Lung (tissue), 11 donors: ENCODE measurements at regions not wholly inside any gene's neighbourhood (a gene's known extent, or its start where the extent isn't known, plus 50 kb on each side); places are given as distances from the start of the nearest gene placed in this dataset.
A peak's percentile ranks its signal among the peaks of the same experiment; 100 is the strongest.

Source experiments
- ATAC-seq: fragments of 200-7000 bp; cut with Tn5 transposase; one replicate; pipeline ENCODE4 v1.9.1; 2020; ENCODE audit warnings: moderate number of reproducible peaks; ENCODE audit not compliant: insufficient read depth, low FRiP score
- DNase-seq, 3 donors: peaks; one replicate each; pipeline ENCODE4 v3.0.0-alpha.2; 2013 to 2017
- H3K27ac ChIP-seq, 2 donors: one replicate each; pipeline ENCODE4 v1.5.1; 2013; ENCODE audit warnings: mild to moderate bottlenecking in 2 of 2, moderate library complexity in 2 of 2, control low read depth in 1 of 2, inconsistent platforms in 1 of 2, low read depth in 1 of 2, low read length in 1 of 2
- H3K27me3 ChIP-seq, 3 donors: one replicate each; pipeline ENCODE4 v1.5.1; 2013; ENCODE audit warnings: low read length in 2 of 3; ENCODE audit not compliant: control insufficient read depth in 3 of 3, insufficient read depth in 3 of 3
- H3K36me3 ChIP-seq, 4 donors: one replicate each; pipeline ENCODE4 v1.5.1; 2013; ENCODE audit warnings: low read length in 4 of 4, mild to moderate bottlenecking in 1 of 4, moderate library complexity in 1 of 4; ENCODE audit not compliant: control insufficient read depth in 4 of 4, insufficient read depth in 4 of 4
- H3K4me1 ChIP-seq, 5 donors: one replicate each; pipeline ENCODE4 v1.5.1; 2013; ENCODE audit warnings: low read length in 5 of 5, mild to moderate bottlenecking in 2 of 5, moderate library complexity in 1 of 5; ENCODE audit not compliant: control insufficient read depth in 5 of 5, insufficient read depth in 5 of 5
- H3K4me3 ChIP-seq: one replicate; pipeline ENCODE4 v1.5.1; 2013; ENCODE audit warnings: mild to moderate bottlenecking, control low read depth, moderate library complexity
- H3K9ac ChIP-seq, 2 donors: one replicate each; pipeline ENCODE4 v1.5.1; 2013; ENCODE audit warnings: low read length in 2 of 2, control low read depth in 1 of 2; ENCODE audit not compliant: insufficient read depth in 1 of 2
- H3K9me3 ChIP-seq, 4 donors: one replicate each; pipeline ENCODE4 v1.5.1; 2013; ENCODE audit warnings: low read length in 3 of 4, mild to moderate bottlenecking in 1 of 4, moderate library complexity in 1 of 4; ENCODE audit not compliant: control insufficient read depth in 4 of 4, insufficient read depth in 3 of 4
- CTCF ChIP-seq: IDR thresholded peaks from 2 replicates; pipeline ENCODE4 v1.5.1; 2012; ENCODE audit warnings: mild to moderate bottlenecking; ENCODE audit errors: control extremely low read depth, extremely low read depth
- WGBS, 2 donors: extraction: QIAGEN DNeasy Blood & Tissue Kit; methylation state at CpG; one replicate each; pipeline ENCODE4 v1.1.7; 2013; 5-methylcytosine and 5-hydroxymethylcytosine counted together
- donor health status: control.
- donor health status: control.
- donor health status: Bipolar disorder and iron deficiency.
- donor health status: healthy.
- donor health status: DM: yes; HTN: yes; CAD: no.

- Histone ChIP-seq H3K4me1 (peaks cover 0 to 3% (median 0%) of the 10 kb centered on the region in 5 donors), H3K4me3 (no peak overlapping the region), H3K9me3 (peaks cover 0 to 9% (median 1%) of the 10 kb centered on the region in 4 donors), H3K36me3 (no peaks in the 10 kb centered on the region), H3K9ac (no peak overlapping the region), H3K27me3 (no peaks in the 10 kb centered on the region), H3K27ac (no peak overlapping the region)
- WGBS, 2 donors: 4 to 18% methylated on average over 1 of the region's 1 CpG
- no peak for ATAC-seq
- TF ChIP-seq CTCF: no peak
- no peak for DNase-seq
Measured at GRCh38 chr13:59384154-59384553, 779.6 kb downstream of the DIAPH3 start.

- 23 to 24% methylated on average over 2 of the region's 2 CpGs for WGBS, 2 donors
- DNase-seq: peak; percentile 58 to 87 (median 79)
Measured at GRCh38 chr13:59391696-59392095, 772.0 kb downstream of the DIAPH3 start.

GRCh38 chr13:59392328-59392727, 771.4 kb downstream of the DIAPH3 start:
- no peak overlapping the region for H3K27ac ChIP-seq
- no peak for TF ChIP-seq CTCF
- H3K4me1 ChIP-seq: peaks cover 0 to 1% (median 0%) of the 10 kb centered on the region in 5 donors
- H3K4me3 ChIP-seq: no peak overlapping the region
- no peak for ATAC-seq
- no peak for DNase-seq
- H3K9me3 ChIP-seq: peaks cover 0 to 5% (median 2%) of the 10 kb centered on the region in 4 donors
- no peaks in the 10 kb centered on the region for H3K36me3 ChIP-seq
- H3K9ac ChIP-seq: no peak overlapping the region
- no peaks in the 10 kb centered on the region for H3K27me3 ChIP-seq

More at GRCh38 chr13:59391696-59392095, 772.0 kb downstream of the DIAPH3 start:
- Histone ChIP-seq H3K9ac (no peak overlapping the region), H3K9me3 (peaks cover 0 to 9% (median 2%) of the 10 kb centered on the region in 4 donors), H3K36me3 (no peaks in the 10 kb centered on the region), H3K27me3 (no peaks in the 10 kb centered on the region), H3K27ac (no peak overlapping the region), H3K4me1 (peaks cover 0 to 1% (median 0%) of the 10 kb centered on the region in 5 donors), H3K4me3 (no peak overlapping the region)
- TF ChIP-seq CTCF: peak; percentile 50
- ATAC-seq: peak; percentile 77

GRCh38 chr13:59394496-59394895, 769.2 kb downstream of the DIAPH3 start:
- no peak overlapping the region for H3K9ac ChIP-seq
- no peak overlapping the region for H3K4me3 ChIP-seq
- no peak for ATAC-seq
- H3K27ac ChIP-seq: no peak overlapping the region
- no peaks in the 10 kb centered on the region for H3K27me3 ChIP-seq
- H3K36me3 ChIP-seq: no peaks in the 10 kb centered on the region
- DNase-seq: no peak
- no peak for TF ChIP-seq CTCF
- H3K4me1 ChIP-seq: peaks cover 0 to 4% (median 0%) of the 10 kb centered on the region in 5 donors
- WGBS, 2 donors: 79 to 81% methylated on average over 2 of the region's 2 CpGs
- no peaks in the 10 kb centered on the region for H3K9me3 ChIP-seq
